Panc1 (cell line): ENCODE measurements at regions not wholly inside any gene's neighbourhood (a gene's known extent, or its start where the extent isn't known, plus 50 kb on each side); places are given as distances from the start of the nearest gene placed in this dataset.

Source experiments
- POLR2AphosphoS5 ChIP-seq: IDR thresholded peaks from 2 replicates; pipeline ENCODE4 v1.6.1; 2012; ENCODE audit warnings: mild to moderate bottlenecking, low read depth, low read length, moderate library complexity
- SIN3A ChIP-seq: IDR thresholded peaks from 2 replicates; pipeline ENCODE4 v1.6.1; 2012; ENCODE audit warnings: low read depth, mild to moderate bottlenecking, low read length, moderate library complexity, borderline replicate concordance; ENCODE audit not compliant: insufficient read depth
- TCF7L2 ChIP-seq: IDR thresholded peaks from 2 replicates; pipeline ENCODE4 v1.6.1; 2011; ENCODE audit warnings: mild to moderate bottlenecking, low read depth, low read length, inconsistent platforms
- TF ChIP-seq, protein P1 (sequence below): fragments of 450-650 bp; IDR thresholded peaks from 2 replicates; pipeline ENCODE4 v1.5.1; 2017; ENCODE audit warnings: mild to moderate bottlenecking
- TF ChIP-seq, protein P2 (sequence below), 2 experiments: IDR thresholded peaks; 2 replicates each; pipeline ENCODE4 v1.6.1; 2011 to 2012; ENCODE audit warnings: low read depth in 2 of 2, control low read depth in 1 of 2, low read length in 1 of 2, mild to moderate bottlenecking in 1 of 2, moderate library complexity in 1 of 2; ENCODE audit not compliant: insufficient read depth in 1 of 2

DNA sequence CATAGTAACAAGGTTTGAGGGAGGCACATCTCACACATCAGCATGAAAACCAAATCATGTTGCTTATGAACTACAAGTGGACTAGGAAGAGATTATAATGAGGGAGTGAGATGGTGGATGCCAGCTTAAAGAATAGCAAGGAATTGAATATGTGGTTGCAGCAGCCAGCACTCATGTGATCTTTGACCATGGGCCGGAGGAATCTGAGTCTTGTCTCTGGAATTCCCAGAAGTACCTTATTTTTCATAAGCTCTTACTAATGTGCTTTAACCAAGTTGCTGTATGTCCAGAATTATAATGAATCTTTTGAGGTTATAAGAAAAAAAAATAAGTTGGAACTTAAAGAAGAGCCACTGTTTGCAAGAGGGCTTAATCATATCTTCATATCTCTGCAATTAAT is 97.0 kb downstream of the DISP1 start:
- TF ChIP-seq, protein P1, sequence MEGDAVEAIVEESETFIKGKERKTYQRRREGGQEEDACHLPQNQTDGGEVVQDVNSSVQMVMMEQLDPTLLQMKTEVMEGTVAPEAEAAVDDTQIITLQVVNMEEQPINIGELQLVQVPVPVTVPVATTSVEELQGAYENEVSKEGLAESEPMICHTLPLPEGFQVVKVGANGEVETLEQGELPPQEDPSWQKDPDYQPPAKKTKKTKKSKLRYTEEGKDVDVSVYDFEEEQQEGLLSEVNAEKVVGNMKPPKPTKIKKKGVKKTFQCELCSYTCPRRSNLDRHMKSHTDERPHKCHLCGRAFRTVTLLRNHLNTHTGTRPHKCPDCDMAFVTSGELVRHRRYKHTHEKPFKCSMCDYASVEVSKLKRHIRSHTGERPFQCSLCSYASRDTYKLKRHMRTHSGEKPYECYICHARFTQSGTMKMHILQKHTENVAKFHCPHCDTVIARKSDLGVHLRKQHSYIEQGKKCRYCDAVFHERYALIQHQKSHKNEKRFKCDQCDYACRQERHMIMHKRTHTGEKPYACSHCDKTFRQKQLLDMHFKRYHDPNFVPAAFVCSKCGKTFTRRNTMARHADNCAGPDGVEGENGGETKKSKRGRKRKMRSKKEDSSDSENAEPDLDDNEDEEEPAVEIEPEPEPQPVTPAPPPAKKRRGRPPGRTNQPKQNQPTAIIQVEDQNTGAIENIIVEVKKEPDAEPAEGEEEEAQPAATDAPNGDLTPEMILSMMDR: no peak
- TF ChIP-seq TCF7L2 (no peak), POLR2AphosphoS5 (no peak), SIN3A (no peak)
- TF ChIP-seq, protein P2, sequence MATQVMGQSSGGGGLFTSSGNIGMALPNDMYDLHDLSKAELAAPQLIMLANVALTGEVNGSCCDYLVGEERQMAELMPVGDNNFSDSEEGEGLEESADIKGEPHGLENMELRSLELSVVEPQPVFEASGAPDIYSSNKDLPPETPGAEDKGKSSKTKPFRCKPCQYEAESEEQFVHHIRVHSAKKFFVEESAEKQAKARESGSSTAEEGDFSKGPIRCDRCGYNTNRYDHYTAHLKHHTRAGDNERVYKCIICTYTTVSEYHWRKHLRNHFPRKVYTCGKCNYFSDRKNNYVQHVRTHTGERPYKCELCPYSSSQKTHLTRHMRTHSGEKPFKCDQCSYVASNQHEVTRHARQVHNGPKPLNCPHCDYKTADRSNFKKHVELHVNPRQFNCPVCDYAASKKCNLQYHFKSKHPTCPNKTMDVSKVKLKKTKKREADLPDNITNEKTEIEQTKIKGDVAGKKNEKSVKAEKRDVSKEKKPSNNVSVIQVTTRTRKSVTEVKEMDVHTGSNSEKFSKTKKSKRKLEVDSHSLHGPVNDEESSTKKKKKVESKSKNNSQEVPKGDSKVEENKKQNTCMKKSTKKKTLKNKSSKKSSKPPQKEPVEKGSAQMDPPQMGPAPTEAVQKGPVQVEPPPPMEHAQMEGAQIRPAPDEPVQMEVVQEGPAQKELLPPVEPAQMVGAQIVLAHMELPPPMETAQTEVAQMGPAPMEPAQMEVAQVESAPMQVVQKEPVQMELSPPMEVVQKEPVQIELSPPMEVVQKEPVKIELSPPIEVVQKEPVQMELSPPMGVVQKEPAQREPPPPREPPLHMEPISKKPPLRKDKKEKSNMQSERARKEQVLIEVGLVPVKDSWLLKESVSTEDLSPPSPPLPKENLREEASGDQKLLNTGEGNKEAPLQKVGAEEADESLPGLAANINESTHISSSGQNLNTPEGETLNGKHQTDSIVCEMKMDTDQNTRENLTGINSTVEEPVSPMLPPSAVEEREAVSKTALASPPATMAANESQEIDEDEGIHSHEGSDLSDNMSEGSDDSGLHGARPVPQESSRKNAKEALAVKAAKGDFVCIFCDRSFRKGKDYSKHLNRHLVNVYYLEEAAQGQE (IDR thresholded peaks at IDR 0.05; ENCODE audit: insufficient read depth in 1 of 2, low read depth in 2 of 2, low read length in 1 of 2): no peak
